ENCODE measurements at regions not wholly inside any gene's neighbourhood (a gene's known extent, or its start where the extent isn't known, plus 50 kb on each side); places are given as distances from the start of the nearest gene placed in this dataset.

DNA sequence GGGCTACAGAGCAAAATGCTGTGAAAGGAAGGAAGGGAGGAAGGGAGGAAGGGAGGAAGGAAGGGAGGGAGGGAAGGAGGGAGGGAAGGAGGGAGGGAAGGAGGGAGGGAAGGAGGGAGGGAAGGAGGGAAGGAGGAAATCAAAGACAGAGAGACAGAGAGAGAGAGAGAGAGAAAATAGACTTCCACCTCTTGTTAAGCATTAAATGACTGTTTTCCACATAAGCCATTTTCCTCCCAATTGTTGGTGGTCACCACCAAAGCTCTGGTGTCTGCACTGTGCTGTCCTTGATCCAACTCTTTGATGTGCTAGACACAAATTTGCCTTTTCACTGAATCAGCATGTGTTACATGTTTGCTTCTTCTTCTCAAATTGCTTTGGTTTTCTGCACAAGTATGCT, 90.7 kb upstream of the INHBA start:
- no peaks in the 10 kb centered on the region for H3K27me3 ChIP-seq (replicated peaks in 1 of 7)
- intact Hi-C loops (cut with DNase I; ENCODE audit: low total_unique reads) = no loop called here

DNA sequence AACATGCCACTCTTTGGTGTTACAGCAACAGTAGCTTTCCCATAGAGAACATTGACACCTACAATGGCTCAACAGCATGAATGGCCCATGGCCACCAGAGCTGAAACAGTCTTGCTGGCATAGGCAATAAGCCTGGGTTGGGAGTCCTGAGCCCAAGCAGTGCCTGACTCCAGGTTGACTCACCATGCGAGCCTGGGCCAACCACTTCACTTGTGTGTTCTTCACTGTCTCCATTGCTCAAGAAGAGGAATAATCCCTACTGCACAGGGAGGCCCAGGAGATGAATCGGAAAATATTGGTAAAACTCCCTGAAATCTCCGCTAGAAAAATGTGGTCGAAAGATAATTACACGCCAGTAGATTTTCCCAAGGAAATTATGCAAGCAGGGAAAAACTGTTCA, 89.2 kb upstream of the INHBA start:
- Histone ChIP-seq H3K36me3 (no peaks in the 10 kb centered on the region), H3K9me3 (no peaks in the 10 kb centered on the region), H3K4me1 (peaks cover 0 to under 1% (median 0%) of the 10 kb centered on the region in 6 donors), H3K27me3 (replicated peaks in 1 of 7) (no peaks in the 10 kb centered on the region), H3K27ac (no peak overlapping the region), H3K4me3 (no peak overlapping the region)
- no peak for DNase-seq
- intact Hi-C loops (cut with DNase I; ENCODE audit: low total_unique reads) = no loop called here
- TF ChIP-seq, protein P1, sequence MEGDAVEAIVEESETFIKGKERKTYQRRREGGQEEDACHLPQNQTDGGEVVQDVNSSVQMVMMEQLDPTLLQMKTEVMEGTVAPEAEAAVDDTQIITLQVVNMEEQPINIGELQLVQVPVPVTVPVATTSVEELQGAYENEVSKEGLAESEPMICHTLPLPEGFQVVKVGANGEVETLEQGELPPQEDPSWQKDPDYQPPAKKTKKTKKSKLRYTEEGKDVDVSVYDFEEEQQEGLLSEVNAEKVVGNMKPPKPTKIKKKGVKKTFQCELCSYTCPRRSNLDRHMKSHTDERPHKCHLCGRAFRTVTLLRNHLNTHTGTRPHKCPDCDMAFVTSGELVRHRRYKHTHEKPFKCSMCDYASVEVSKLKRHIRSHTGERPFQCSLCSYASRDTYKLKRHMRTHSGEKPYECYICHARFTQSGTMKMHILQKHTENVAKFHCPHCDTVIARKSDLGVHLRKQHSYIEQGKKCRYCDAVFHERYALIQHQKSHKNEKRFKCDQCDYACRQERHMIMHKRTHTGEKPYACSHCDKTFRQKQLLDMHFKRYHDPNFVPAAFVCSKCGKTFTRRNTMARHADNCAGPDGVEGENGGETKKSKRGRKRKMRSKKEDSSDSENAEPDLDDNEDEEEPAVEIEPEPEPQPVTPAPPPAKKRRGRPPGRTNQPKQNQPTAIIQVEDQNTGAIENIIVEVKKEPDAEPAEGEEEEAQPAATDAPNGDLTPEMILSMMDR (IDR thresholded peaks at IDR 0.05 in 8 of 11, conservative IDR thresholded peaks at IDR 0.05 in 3 of 11) = no peak
- WGBS, 5 donors = 93 to 95% (median 95%) methylated on average over 5 of the region's 5 CpGs

More for the DNA sequence above, 90.7 kb upstream of the INHBA start:
- no peak for TF ChIP-seq POLR2AphosphoS5 (IDR thresholded peaks at IDR 0.05)
- no peak for TF ChIP-seq POLR2A (IDR thresholded peaks at IDR 0.05)
- TF ChIP-seq, protein P1 (IDR thresholded peaks at IDR 0.05 in 8 of 11, conservative IDR thresholded peaks at IDR 0.05 in 3 of 11) = no peak
- Histone ChIP-seq H3K4me3 (no peak overlapping the region), H3K9me3 (no peaks in the 10 kb centered on the region), H3K36me3 (no peaks in the 10 kb centered on the region), H3K27ac (no peak overlapping the region), H3K4me1 (no peaks in the 10 kb centered on the region)
- DNase-seq = no peak

DNA sequence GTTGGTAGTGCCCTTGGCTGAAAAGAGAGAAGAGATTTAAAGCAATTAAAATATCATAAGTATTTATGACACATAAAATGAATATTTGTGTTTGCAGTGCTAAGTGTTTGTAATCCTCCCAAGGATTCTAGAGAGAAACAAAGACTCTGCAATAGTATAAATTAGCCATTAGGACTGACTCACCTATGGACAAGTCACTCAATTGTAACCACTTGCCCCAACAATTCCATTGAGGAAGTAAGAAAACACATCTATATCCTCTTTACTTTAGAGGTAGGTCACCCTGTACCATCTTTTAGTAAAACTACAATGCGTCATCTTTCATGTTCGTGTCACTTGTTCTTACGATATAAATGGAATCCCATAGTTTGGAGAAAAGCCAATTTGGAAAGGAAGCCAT, 85.7 kb upstream of the INHBA start:
- no peaks in the 10 kb centered on the region for H3K36me3 ChIP-seq
- H3K4me1 ChIP-seq = peaks cover 0 to 21% (median 4%) of the 10 kb centered on the region in 6 donors
- H3K9me3 ChIP-seq = no peaks in the 10 kb centered on the region
- intact Hi-C loops (cut with DNase I; ENCODE audit: low total_unique reads) = no loop called here
- WGBS, 5 donors = 83 to 91% (median 86%) methylated on average over 3 of the region's 3 CpGs
- no peak for DNase-seq
- H3K4me3 ChIP-seq = no peak overlapping the region
- no peaks in the 10 kb centered on the region for H3K27me3 ChIP-seq (replicated peaks in 1 of 7)
- no peak overlapping the region for H3K27ac ChIP-seq
- TF ChIP-seq, protein P1 (IDR thresholded peaks at IDR 0.05 in 8 of 11, conservative IDR thresholded peaks at IDR 0.05 in 3 of 11) = no peak
- TF ChIP-seq POLR2A (IDR thresholded peaks at IDR 0.05) = no peak
- TF ChIP-seq POLR2AphosphoS5 (IDR thresholded peaks at IDR 0.05) = no peak

DNA sequence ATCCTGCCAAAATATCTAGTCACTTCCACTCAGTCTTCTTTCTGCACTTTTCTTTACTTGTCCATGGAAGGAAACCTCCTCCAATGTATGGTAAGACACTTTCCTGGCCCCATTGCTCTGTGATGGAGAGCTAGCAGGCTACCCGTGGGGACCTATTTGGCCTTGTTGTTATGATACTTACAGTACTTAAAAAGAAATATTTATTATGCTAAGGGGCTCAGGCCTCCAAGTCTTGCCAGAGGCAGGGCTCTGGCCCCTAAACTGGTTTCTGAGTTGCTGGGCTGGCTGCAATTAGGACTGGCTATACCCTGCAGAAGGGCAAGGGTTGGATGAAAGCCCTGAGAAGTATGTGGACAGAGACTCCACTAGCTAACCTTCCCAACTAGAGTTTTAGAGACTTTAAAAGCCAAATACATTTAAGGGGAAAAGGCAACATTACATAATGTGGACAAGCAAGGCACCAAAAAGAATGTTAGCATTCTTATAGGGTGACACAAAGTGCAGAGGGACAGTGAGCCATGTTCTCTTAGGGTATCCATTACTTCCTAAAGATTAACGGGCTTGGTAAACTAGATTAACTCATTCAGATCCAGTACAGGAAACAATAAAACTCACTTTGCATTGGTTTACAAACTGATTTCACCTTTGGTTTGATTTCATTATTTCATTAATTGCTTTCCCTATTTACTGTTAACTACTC, 84.9 kb upstream of the INHBA start:
- TF ChIP-seq, protein P1 (IDR thresholded peaks at IDR 0.05 in 8 of 11, conservative IDR thresholded peaks at IDR 0.05 in 3 of 11) = no peak
- TF ChIP-seq POLR2AphosphoS5 (IDR thresholded peaks at IDR 0.05) = no peak
- no peak for TF ChIP-seq POLR2A (IDR thresholded peaks at IDR 0.05)
- 79 to 88% (median 81%) methylated on average over 2 of the region's 2 CpGs for WGBS, 5 donors
- Histone ChIP-seq H3K27ac (no peak overlapping the region), H3K36me3 (no peaks in the 10 kb centered on the region), H3K9me3 (no peaks in the 10 kb centered on the region), H3K4me3 (no peak overlapping the region), H3K27me3 (replicated peaks in 1 of 7) (no peaks in the 10 kb centered on the region), H3K4me1 (peaks cover 0 to 25% (median 5%) of the 10 kb centered on the region in 6 donors)
- intact Hi-C loops (cut with DNase I; ENCODE audit: low total_unique reads) = no loop called here
- no peak for DNase-seq

Data from spleen (tissue), 11 donors.